Activated naive CD8-positive, alpha-beta T cell treated with anti-CD3 and anti-CD28 coated beads, Interleukin-2, amount 10 ng/mL, durations not matched to agents 7 days and 5 days (primary cell): ENCODE measurements at regions not wholly inside any gene's neighbourhood (a gene's known extent, or its start where the extent isn't known, plus 50 kb on each side); places are given as distances from the start of the nearest gene placed in this dataset.

Experiments
- ATAC-seq: fragments of 150-1000 bp; cut with Tn5 transposase; one replicate; pipeline ENCODE4 v1.10.0; 2021; ENCODE audit warnings: low read depth, moderate library complexity
- POLR2A ChIA-PET: fragments of 350-600 bp; sonication (Branson Sonifier 250); formaldehyde crosslinking; loops from one replicate; lab custom pipeline; 2021; ENCODE audit warnings: antibody characterized with exemption; lab: Charles Lee
- DNase-seq: peaks from one replicate; pipeline ENCODE4 v3.0.0; 2021
- H3K27ac Mint-ChIP-seq: one replicate; pipeline ENCODE4 v1.8.0; 2022; ENCODE audit warnings: mild to moderate bottlenecking, mixed read lengths
- H3K27me3 Mint-ChIP-seq: one replicate; pipeline ENCODE4 v1.8.0; 2022; ENCODE audit warnings: mild to moderate bottlenecking, moderate library complexity, mixed read lengths
- H3K36me3 Mint-ChIP-seq: one replicate; pipeline ENCODE4 v1.8.0; 2021; ENCODE audit warnings: mild to moderate bottlenecking, mixed read lengths
- H3K4me1 Mint-ChIP-seq: one replicate; pipeline ENCODE4 v1.8.0; 2021; ENCODE audit warnings: mixed read lengths
- H3K4me3 Mint-ChIP-seq: one replicate; pipeline ENCODE4 v1.8.0; 2022; ENCODE audit warnings: mild to moderate bottlenecking, moderate library complexity, mixed read lengths
- H3K9me3 Mint-ChIP-seq: one replicate; pipeline ENCODE4 v1.8.0; 2021; ENCODE audit warnings: mixed read lengths

DNA sequence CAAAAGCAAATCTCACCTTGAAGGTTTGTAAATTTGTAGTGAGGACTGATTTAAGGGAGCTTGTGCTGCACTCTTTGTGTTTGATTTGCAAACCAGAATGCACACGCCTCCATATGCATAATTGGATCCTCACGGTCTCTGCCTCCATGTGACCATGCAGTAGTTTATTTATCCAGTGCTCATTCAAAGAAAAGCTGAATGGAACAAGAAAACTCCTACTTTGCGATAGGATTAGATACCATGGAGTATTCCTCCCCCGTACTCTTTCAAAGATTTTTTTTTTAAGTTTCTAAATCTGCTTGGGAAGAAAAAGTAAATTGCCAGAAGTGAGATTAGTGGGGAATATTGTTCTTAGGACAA is 290.4 kb upstream of the TUT7 start:
- ATAC-seq, result no peak
- no peaks in the 10 kb centered on the region for H3K4me1 Mint-ChIP-seq
- H3K27ac Mint-ChIP-seq, result no peak overlapping the region
- no peaks in the 10 kb centered on the region for H3K9me3 Mint-ChIP-seq
- no peak for DNase-seq
- H3K27me3 Mint-ChIP-seq, result no peaks in the 10 kb centered on the region
- H3K36me3 Mint-ChIP-seq, result no peaks in the 10 kb centered on the region
- POLR2A ChIA-PET, result no interaction called here
- H3K4me3 Mint-ChIP-seq, result no peak overlapping the region

DNA sequence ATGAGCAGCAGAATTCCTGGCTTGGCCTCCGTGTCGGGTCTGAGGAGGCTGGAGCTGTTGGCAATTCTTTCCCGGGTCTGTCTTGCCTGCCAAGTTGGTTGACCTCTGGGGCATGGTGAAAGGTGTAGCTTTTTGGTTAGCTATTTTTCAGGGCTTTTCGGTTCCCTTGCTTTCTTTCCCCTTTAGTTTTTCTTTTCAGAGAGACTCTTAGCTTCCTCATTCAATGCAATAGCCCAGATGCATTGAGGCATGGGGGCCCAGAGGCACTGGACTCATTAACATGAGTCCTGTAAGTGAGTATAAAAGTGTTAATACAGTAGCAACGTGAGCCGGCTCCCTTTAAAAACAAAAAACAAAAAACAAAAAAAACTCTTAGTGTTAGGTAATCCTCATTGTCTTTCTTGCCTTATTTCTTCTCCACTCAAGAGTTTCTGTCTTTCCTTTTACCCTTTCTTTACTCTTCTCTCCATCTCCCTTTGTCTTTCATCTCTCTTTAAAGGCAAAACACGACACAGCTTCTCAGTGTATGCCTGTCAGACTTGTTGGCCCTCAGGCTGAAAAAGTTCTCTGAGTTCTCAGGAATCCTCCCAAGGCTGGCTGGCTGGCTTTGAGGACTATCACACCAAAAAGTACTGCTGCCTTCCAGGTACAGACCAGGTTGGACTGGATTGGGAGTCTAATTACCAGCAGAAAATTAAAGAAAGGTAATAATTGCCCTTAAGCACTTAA is 289.9 kb upstream of the TUT7 start:
- H3K9me3 Mint-ChIP-seq, result no peaks in the 10 kb centered on the region
- DNase-seq (no peak), ATAC-seq (no peak)
- no peak overlapping the region for H3K4me3 Mint-ChIP-seq
- H3K27ac Mint-ChIP-seq, result no peak overlapping the region
- POLR2A ChIA-PET, result no interaction called here
- H3K36me3 Mint-ChIP-seq, result no peaks in the 10 kb centered on the region
- H3K27me3 Mint-ChIP-seq, result no peaks in the 10 kb centered on the region
- no peaks in the 10 kb centered on the region for H3K4me1 Mint-ChIP-seq

DNA sequence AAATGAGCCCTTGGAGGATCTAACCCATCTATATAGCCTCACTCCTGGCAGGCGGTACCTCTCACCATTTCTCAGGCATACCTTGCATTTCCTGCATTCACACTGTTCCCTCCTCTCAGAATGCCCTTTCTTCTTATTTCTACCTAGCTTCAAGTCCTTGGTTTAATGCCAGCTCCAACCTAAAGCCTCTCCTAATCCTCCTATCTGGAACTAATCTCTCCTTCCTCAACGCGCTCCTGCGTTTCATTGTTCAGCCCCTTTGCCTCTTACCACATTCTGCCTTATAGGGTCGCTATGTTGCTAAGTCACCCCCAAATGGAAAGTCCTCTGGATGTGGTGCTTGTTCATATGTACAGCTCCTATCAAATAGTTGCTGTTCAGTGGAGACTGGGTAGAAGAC is 288.5 kb upstream of the TUT7 start:
- H3K27ac Mint-ChIP-seq, result no peak overlapping the region
- H3K27me3 Mint-ChIP-seq, result no peaks in the 10 kb centered on the region
- no peaks in the 10 kb centered on the region for H3K36me3 Mint-ChIP-seq
- ATAC-seq (no peak), DNase-seq (no peak)
- H3K4me1 Mint-ChIP-seq, result no peaks in the 10 kb centered on the region
- H3K9me3 Mint-ChIP-seq, result no peaks in the 10 kb centered on the region
- POLR2A ChIA-PET, result no interaction called here
- no peak overlapping the region for H3K4me3 Mint-ChIP-seq

DNA sequence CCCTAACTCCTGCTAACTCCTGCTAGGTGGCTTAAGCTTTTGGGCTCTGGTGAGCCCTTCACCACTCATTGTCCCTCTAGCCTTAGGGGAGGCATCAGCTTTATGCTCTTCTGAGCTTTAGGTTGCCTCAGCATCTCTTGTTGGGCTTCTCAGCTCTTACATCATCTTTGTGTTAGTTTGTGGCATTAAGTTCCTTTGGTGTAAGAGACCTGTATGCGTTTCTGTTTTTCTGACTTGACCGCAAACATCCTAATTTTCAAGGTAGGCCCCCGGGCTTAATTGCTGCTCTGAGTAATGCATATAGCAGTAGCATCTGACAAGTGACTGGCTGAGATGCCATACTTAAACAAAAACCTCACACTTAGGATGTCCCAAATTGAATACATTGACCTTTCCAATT is 287.8 kb upstream of the TUT7 start:
- no peaks in the 10 kb centered on the region for H3K36me3 Mint-ChIP-seq
- ATAC-seq (no peak), DNase-seq (no peak)
- peaks cover 2% of the 10 kb centered on the region for H3K27me3 Mint-ChIP-seq
- H3K4me3 Mint-ChIP-seq, result no peak overlapping the region
- POLR2A ChIA-PET, result no interaction called here
- H3K27ac Mint-ChIP-seq, result no peak overlapping the region
- no peaks in the 10 kb centered on the region for H3K4me1 Mint-ChIP-seq
- no peaks in the 10 kb centered on the region for H3K9me3 Mint-ChIP-seq

DNA sequence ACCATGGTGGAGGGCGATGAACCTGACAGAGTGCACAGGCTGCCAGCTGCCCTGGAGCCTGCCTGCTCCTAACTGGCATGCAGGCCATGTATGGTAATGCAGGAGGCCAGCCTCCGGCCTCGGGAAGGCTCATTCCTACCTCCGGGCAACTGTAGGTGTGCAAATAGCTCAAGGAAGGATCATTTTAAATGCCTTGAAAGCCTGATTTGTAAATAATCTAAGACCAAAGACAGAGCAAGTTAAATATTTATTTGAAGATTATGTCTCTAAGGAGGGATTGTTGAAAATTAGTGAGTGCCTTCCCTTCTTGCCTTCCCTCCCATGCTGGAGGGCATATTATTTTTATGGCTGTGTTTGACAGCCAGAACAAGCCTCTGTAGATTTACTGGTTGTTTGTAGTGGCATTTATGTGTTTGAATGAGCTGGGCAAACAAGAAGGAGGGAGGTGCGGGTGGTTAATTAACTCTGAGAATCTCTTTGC is 285.7 kb upstream of the TUT7 start:
- no peaks in the 10 kb centered on the region for H3K9me3 Mint-ChIP-seq
- H3K27ac Mint-ChIP-seq, result no peak overlapping the region
- no peak overlapping the region for H3K4me3 Mint-ChIP-seq
- H3K36me3 Mint-ChIP-seq, result no peaks in the 10 kb centered on the region
- H3K4me1 Mint-ChIP-seq, result no peaks in the 10 kb centered on the region
- POLR2A ChIA-PET, result no interaction called here
- no peak for ATAC-seq
- no peak for DNase-seq
- peaks cover 4% of the 10 kb centered on the region for H3K27me3 Mint-ChIP-seq

DNA sequence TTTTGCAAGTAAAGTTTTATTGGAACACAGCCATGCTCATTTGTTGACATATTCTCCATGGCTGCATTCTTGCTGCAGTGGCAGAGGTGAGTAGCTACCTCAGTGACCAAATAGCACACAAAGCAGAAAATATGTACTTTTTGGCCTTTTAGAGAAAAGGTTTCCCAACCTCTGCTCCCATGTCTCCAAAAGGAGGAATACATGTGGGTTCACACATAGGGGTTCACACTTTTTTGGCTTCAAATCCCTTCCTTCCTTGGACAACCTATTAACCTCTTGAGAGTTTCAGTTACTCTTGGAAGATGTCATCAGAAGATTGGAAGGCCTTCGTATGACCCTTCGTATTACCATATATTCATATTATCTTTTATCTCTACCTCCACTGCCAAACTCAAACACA is 285.1 kb upstream of the TUT7 start:
- no peak for ATAC-seq
- Mint-ChIP-seq H3K4me1 (no peaks in the 10 kb centered on the region), H3K4me3 (no peak overlapping the region), H3K36me3 (no peaks in the 10 kb centered on the region), H3K27ac (no peak overlapping the region), H3K27me3 (peaks cover 6% of the 10 kb centered on the region), H3K9me3 (no peaks in the 10 kb centered on the region)
- POLR2A ChIA-PET, result no interaction called here
- DNase-seq, result no peak

DNA sequence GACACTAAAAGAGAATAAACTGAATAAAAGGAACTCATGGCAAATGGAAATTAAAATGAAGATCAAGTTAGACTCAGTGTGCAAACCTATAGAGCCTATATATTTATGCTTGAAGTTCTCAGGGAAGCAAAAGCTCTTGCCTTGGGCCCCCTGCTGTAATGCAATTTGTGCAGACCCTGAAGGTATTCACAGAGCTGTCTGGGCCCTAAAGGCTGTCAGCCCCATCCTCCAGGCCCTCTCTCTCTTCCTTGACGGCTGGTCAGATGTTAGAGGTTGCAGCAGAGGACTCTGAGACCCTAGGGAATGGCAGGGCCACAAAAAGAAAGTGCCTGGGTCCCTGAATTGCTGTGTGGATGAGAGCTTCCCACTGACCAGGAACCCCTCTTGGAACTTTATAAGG is 283.9 kb upstream of the TUT7 start:
- ATAC-seq (no peak), DNase-seq (no peak)
- Mint-ChIP-seq H3K36me3 (no peaks in the 10 kb centered on the region), H3K27ac (no peak overlapping the region), H3K27me3 (peaks cover 6% of the 10 kb centered on the region), H3K4me3 (no peak overlapping the region), H3K9me3 (no peaks in the 10 kb centered on the region), H3K4me1 (no peaks in the 10 kb centered on the region)
- POLR2A ChIA-PET, result no interaction called here

DNA sequence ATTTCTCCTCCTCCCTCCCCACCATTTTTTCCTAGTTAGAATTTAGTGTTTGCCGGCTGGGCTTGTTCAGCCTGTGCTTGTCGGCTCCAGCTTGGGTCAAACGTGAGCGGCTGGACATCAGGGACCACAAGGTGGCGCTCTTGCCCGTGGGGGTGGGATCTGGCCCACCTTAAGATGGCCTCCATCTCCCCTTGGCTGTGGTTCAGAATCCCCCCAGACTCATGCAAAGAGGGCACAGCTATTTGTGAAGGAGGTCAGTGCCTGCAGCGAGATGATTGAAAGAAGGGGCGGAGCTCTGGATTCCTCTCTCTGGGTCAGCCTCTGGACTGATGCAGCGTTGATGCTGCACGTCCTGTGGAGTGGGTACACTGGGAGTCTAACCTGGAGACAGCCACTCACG is 283.3 kb upstream of the TUT7 start:
- ATAC-seq (no peak), DNase-seq (peak; percentile 39)
- POLR2A ChIA-PET, result no interaction called here
- Mint-ChIP-seq H3K4me1 (no peaks in the 10 kb centered on the region), H3K27me3 (peaks cover 6% of the 10 kb centered on the region), H3K9me3 (no peaks in the 10 kb centered on the region), H3K4me3 (no peak overlapping the region), H3K36me3 (no peaks in the 10 kb centered on the region), H3K27ac (no peak overlapping the region)

DNA sequence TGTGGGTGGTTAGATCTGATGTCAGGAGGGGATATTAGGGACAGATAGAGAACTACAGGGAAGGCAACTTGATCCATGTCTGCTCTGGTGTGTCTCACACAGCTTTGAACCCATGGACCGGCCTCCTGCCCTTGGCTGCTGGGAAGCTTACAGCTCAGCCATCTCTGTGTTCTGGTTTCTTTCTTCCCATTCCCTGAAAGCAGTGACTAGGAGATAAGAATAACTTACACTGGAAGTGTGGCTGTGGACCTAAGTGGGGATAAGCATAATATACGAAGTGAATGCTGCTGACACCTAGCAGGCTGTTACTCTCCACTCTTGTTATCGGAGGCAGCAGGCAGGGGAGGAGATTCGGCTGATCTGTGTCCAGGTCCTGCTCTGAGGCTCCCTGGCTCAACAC is 282.3 kb upstream of the TUT7 start:
- H3K4me1 Mint-ChIP-seq, result no peaks in the 10 kb centered on the region
- no peaks in the 10 kb centered on the region for H3K36me3 Mint-ChIP-seq
- peaks cover 6% of the 10 kb centered on the region for H3K27me3 Mint-ChIP-seq
- no peaks in the 10 kb centered on the region for H3K9me3 Mint-ChIP-seq
- POLR2A ChIA-PET, result no interaction called here
- no peak for ATAC-seq
- no peak for DNase-seq
- H3K27ac Mint-ChIP-seq, result no peak overlapping the region
- H3K4me3 Mint-ChIP-seq, result no peak overlapping the region

DNA sequence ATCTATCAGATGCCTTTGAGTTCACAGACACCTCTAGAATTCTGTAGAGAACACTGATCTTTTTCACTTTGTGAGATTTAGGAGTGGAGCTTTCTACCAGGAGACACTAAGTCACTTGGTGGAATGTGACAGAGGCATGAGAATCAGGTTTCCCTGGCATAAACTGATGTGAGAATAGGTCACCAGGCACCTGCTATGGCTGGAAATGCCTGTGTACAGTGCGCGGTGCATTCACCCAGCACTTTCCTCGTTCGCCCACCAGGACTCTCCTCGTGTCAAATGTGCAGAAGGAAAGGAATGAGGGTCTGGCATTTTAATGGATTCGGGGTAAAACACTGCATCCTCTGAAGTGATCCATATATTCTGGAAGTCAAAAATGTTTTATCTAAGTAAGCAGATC is 281.8 kb upstream of the TUT7 start:
- Mint-ChIP-seq H3K4me3 (no peak overlapping the region), H3K27me3 (peaks cover 6% of the 10 kb centered on the region), H3K9me3 (no peaks in the 10 kb centered on the region), H3K36me3 (no peaks in the 10 kb centered on the region), H3K27ac (no peak overlapping the region), H3K4me1 (no peaks in the 10 kb centered on the region)
- DNase-seq (no peak), ATAC-seq (no peak)
- POLR2A ChIA-PET, result no interaction called here

DNA sequence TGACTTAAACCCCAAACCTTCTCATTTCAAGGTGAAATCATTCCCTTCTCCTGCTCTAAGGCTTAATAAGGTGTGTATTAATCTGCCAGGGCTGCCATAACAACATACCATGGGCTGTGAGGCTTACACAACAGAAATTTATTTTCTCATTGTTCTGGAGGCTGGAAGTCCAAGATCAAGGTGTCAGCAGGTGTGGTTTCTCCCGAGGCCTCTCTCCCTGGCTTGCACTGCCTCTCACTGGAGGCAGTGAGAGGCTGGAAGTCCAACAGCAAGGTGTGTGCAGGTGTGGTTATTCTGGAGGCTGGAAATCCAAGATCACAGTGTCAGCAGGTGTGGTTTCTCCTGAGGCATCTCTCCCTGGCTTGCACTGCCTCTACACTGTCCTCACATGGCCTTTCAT is 280.3 kb upstream of the TUT7 start:
- no peaks in the 10 kb centered on the region for H3K4me1 Mint-ChIP-seq
- ATAC-seq, result no peak
- H3K36me3 Mint-ChIP-seq, result no peaks in the 10 kb centered on the region
- no peak for DNase-seq
- H3K27ac Mint-ChIP-seq, result no peak overlapping the region
- POLR2A ChIA-PET, result no interaction called here
- H3K27me3 Mint-ChIP-seq, result peaks cover 6% of the 10 kb centered on the region
- no peak overlapping the region for H3K4me3 Mint-ChIP-seq
- no peaks in the 10 kb centered on the region for H3K9me3 Mint-ChIP-seq

DNA sequence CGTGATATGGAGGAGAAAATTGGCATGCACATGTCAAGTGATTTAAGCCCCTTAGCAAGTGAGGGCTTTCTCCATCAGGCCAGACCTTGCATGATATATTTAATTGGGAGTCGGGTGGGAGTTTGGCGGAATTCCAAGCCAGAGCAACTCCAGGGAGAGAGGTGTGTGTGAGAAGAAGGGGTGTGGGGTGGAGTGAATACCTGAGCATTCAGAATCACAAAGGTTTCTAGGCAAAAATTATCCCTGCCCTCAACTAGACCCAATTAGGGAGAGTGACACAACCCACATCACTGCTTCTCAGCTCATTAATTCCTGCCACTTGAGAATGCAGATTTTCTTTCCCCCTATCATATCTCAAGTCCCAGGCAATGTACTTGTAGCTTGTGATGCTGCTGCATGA is 279.7 kb upstream of the TUT7 start:
- Mint-ChIP-seq H3K4me1 (no peaks in the 10 kb centered on the region), H3K27ac (no peak overlapping the region), H3K36me3 (no peaks in the 10 kb centered on the region), H3K27me3 (peaks cover 6% of the 10 kb centered on the region), H3K4me3 (no peak overlapping the region), H3K9me3 (no peaks in the 10 kb centered on the region)
- POLR2A ChIA-PET, result no interaction called here
- DNase-seq, result no peak
- ATAC-seq, result no peak

DNA sequence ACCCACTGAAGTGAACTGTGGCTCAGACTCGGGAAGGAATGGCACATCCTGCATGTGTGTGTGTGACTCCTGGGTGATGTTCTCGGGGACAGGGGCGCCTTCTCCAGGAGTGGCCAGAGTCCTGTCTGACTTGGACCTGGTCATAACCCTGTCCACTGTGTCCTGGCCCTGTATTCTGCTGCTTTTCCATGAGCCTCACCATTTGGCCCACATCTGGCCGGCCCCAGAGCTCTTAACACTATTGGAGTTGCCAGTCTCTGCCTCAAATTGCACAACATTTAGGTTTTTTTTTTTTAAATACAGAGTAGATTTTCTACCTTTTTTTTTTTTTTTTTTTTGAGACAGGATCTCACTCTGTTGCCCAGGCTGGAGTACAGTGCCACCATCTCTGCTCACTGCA is 278.3 kb upstream of the TUT7 start:
- H3K4me1 Mint-ChIP-seq, result no peaks in the 10 kb centered on the region
- ATAC-seq, result no peak
- H3K4me3 Mint-ChIP-seq, result no peak overlapping the region
- no peak for DNase-seq
- H3K27ac Mint-ChIP-seq, result no peak overlapping the region
- no peaks in the 10 kb centered on the region for H3K9me3 Mint-ChIP-seq
- peaks cover 5% of the 10 kb centered on the region for H3K27me3 Mint-ChIP-seq
- POLR2A ChIA-PET, result no interaction called here
- H3K36me3 Mint-ChIP-seq, result no peaks in the 10 kb centered on the region

DNA sequence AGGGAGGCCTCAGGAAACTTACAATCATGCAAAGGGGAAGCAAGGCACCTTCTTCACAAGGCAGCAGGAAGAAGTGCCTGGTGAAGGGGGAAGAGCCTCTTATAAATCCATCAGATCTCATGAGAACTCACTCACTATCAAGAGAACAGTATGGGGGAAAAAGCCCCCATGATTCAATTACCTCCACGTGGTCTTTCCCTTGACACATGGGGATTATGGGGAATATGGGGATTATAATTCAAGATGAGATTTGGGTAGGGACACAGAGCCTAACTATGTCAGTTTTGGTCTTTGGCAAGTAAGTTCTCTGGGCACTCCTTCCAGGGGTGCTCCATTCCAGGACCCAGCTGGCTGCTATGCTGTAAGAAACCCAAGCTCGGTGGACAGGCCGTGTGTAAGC is 275.3 kb upstream of the TUT7 start:
- H3K36me3 Mint-ChIP-seq, result no peaks in the 10 kb centered on the region
- POLR2A ChIA-PET, result no interaction called here
- H3K27ac Mint-ChIP-seq, result no peak overlapping the region
- no peaks in the 10 kb centered on the region for H3K9me3 Mint-ChIP-seq
- no peak for ATAC-seq
- H3K4me3 Mint-ChIP-seq, result no peak overlapping the region
- DNase-seq, result no peak
- peaks cover under 1% of the 10 kb centered on the region for H3K27me3 Mint-ChIP-seq
- no peaks in the 10 kb centered on the region for H3K4me1 Mint-ChIP-seq

DNA sequence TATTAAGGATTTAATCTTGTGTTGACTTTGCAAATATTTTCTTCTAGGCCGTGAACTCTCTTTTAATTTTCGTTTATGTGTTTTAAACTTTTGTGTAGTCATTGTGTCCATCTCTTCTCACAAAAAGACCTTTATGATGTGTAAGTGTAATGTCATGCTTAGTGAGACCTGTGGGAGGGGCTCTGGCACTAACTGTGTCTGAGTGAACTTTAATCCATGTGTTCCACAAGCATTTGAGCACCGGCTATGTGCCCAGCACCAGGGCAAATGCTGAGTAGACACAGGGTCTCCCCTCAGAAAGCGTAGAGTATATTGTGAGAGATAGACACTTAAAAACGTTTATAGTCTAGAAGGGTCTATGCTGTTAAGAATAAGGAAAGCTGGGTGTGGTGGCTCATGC is 272.6 kb upstream of the TUT7 start:
- Mint-ChIP-seq H3K4me1 (no peaks in the 10 kb centered on the region), H3K9me3 (no peaks in the 10 kb centered on the region), H3K4me3 (no peak overlapping the region), H3K36me3 (no peaks in the 10 kb centered on the region), H3K27me3 (no peaks in the 10 kb centered on the region), H3K27ac (no peak overlapping the region)
- no peak for DNase-seq
- no peak for ATAC-seq
- POLR2A ChIA-PET, result no interaction called here
